ENCODE measurements at regions not wholly inside any gene's neighbourhood (a gene's known extent, or its start where the extent isn't known, plus 50 kb on each side); places are given as distances from the start of the nearest gene placed in this dataset.

DNA sequence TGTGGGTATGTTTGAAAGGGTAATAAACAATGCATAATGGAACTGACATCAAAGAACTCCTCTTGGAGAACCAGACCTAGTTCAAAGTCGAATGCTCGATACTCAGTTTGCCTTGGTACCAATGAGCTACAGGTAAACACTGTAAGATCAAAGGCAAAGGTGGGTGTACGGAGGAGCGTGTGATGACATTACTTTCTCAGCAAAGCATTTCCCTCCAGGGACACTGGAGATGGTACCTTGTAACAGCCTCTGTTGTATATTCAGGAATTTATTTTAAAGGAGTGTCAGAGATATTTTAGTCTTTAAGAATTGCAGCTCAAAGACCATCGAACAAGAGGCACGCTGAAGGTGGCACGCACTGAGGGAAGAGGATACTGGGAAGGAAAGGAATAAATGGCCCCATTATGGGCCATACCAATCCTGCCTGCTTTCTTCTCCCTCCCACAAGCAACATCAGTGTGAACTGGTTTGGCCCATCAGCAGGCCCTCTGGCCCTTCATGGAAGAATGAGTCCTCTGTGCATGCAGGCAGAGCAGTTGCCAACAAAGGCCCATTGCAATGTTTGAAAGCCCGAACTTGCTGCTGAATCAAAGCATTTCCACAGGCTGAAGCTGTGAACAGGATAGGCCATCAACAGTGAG is 410.2 kb downstream of the ACTL7B start:
- TF ChIP-seq CTCF (IDR thresholded peaks at IDR 0.05; ENCODE audit: poor library complexity) (no peak), EZH2phosphoT487 (IDR thresholded peaks at IDR 0.05; ENCODE audit: low read depth, severe bottlenecking, unreplicated experiment) (no peak)
